ENCODE measurements at regions not wholly inside any gene's neighbourhood (a gene's known extent, or its start where the extent isn't known, plus 50 kb on each side); places are given as distances from the start of the nearest gene placed in this dataset.

GRCh38 chr22:49524362-49524761 lies 303.3 kb downstream of the BRD1 start:
- H3K27me3 Mint-ChIP-seq (ENCODE audit: insufficient read depth, low read depth, poor library complexity): peaks cover 6% of the 10 kb centered on the region
- Histone ChIP-seq H3K27me3 (ENCODE audit: insufficient read depth) (no peaks in the 10 kb centered on the region), H3K4me2 (no peak overlapping the region), H3K27ac (ENCODE audit: low read depth) (no peak overlapping the region), H3K36me3 (ENCODE audit: insufficient read depth) (no peaks in the 10 kb centered on the region; the same call in 1 of the 2 replicates), H4K20me1 (replicated peaks; ENCODE audit: insufficient read depth) (no peaks in the 10 kb centered on the region), H3K4me3 (no peak overlapping the region), H3K9me2 (ENCODE audit: insufficient read depth) (no peaks in the 10 kb centered on the region), H3K4me1 (ENCODE audit: insufficient read depth) (no peaks in the 10 kb centered on the region), H3K79me2 (replicated peaks; ENCODE audit: insufficient read depth) (no peaks in the 10 kb centered on the region), H2AFZ (no peak overlapping the region), H3F3A (replicated peaks; ENCODE audit: low read depth) (no peaks in the 10 kb centered on the region)
- H3K4me3 Mint-ChIP-seq: no peak overlapping the region
- H3K9me3 Mint-ChIP-seq: no peaks in the 10 kb centered on the region; the same call in 1 of the 3 replicates
- ATAC-seq (no peak), DNase-seq (ENCODE audit: low spot score) (no peak)
- H3K27ac Mint-ChIP-seq: no peak overlapping the region
- H3K4me1 Mint-ChIP-seq: peaks cover 25% of the 10 kb centered on the region
- no peak for TF ChIP-seq ZNF114 (CRISPR knock-in tag; IDR thresholded peaks at IDR 0.05)
- TF ChIP-seq EZH2 (IDR thresholded peaks at IDR 0.05; ENCODE audit: low read depth, unreplicated experiment): no peak
- TF ChIP-seq CTCF (conservative IDR thresholded peaks at IDR 0.05; ENCODE audit: low read depth in 2 of 2): no peak
- no peak for TF ChIP-seq STAT1 (IDR thresholded peaks at IDR 0.05; ENCODE audit: unreplicated experiment)
- TF ChIP-seq POLR2AphosphoS5 (IDR thresholded peaks at IDR 0.05; ENCODE audit: low read depth): no peak
- TF ChIP-seq, protein P1, sequence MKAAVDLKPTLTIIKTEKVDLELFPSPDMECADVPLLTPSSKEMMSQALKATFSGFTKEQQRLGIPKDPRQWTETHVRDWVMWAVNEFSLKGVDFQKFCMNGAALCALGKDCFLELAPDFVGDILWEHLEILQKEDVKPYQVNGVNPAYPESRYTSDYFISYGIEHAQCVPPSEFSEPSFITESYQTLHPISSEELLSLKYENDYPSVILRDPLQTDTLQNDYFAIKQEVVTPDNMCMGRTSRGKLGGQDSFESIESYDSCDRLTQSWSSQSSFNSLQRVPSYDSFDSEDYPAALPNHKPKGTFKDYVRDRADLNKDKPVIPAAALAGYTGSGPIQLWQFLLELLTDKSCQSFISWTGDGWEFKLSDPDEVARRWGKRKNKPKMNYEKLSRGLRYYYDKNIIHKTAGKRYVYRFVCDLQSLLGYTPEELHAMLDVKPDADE (IDR thresholded peaks at IDR 0.05): no peak
- H3K36me3 Mint-ChIP-seq (ENCODE audit: low read depth): peaks cover 2% of the 10 kb centered on the region; the same call in 1 of the 3 replicates

DNA sequence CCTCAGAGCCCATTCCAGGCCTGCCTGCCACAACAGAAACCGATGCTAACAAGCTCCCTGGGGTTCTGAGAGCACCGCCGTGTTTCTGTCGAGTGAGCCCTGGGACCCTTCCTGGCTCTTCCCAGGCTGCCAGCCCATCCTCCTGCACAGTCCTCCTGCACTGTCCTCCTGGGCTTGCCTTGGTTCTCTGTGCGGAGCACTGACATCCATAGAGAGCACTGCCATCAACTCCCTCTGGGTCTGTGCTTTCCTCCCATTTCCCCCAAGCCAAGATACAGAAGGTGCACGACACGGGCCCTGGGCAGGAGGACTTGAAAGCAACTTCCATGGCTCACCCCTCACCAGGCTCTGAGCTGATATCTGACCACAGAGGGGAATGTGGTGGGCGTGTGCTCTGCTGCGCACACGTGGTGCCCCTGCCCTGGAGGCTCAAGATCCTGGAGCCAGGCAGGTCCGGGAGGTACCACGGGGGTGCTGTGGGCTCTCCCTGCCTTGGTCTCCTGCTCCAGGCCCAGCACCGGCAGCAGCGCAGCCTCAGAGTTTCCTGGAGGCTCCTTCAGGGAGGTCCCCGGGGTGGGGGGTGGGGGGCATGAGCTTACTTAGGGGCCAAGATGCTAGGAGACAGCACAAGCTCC lies 304.2 kb downstream of the BRD1 start:
- no peaks in the 10 kb centered on the region for H3K9me2 ChIP-seq (ENCODE audit: insufficient read depth)
- no peaks in the 10 kb centered on the region; the same call in 1 of the 2 replicates for H3K36me3 ChIP-seq (ENCODE audit: insufficient read depth)
- Mint-ChIP-seq H3K36me3 (ENCODE audit: low read depth) (peaks cover 2% of the 10 kb centered on the region; the same call in 1 of the 3 replicates), H3K4me3 (no peak overlapping the region), H3K27ac (no peak overlapping the region), H3K9me3 (no peaks in the 10 kb centered on the region; the same call in 1 of the 3 replicates), H3K4me1 (peaks cover 29% of the 10 kb centered on the region), H3K27me3 (ENCODE audit: insufficient read depth, low read depth, poor library complexity) (peaks cover 3% of the 10 kb centered on the region)
- no peaks in the 10 kb centered on the region for H3K4me1 ChIP-seq (ENCODE audit: insufficient read depth)
- no peak overlapping the region for H3K4me3 ChIP-seq
- peak; percentile 38; the same call in 2 of the 3 replicates for ATAC-seq
- H2AFZ ChIP-seq: no peak overlapping the region
- H3K27ac ChIP-seq (ENCODE audit: low read depth): no peak overlapping the region
- no peak overlapping the region for H3K4me2 ChIP-seq
- DNase-seq (ENCODE audit: low spot score): no peak
- H4K20me1 ChIP-seq (replicated peaks; ENCODE audit: insufficient read depth): no peaks in the 10 kb centered on the region
- H3F3A ChIP-seq (replicated peaks; ENCODE audit: low read depth): no peaks in the 10 kb centered on the region
- no peaks in the 10 kb centered on the region for H3K79me2 ChIP-seq (replicated peaks; ENCODE audit: insufficient read depth)
- H3K27me3 ChIP-seq (ENCODE audit: insufficient read depth): no peaks in the 10 kb centered on the region
- TF ChIP-seq CREB1 (CRISPR knock-in tag; IDR thresholded peaks at IDR 0.05; ENCODE audit: low read depth): no peak
- TF ChIP-seq JUNB (IDR thresholded peaks at IDR 0.05; ENCODE audit: unreplicated experiment): no peak
- no peak for TF ChIP-seq POLR2AphosphoS5 (IDR thresholded peaks at IDR 0.05; ENCODE audit: low read depth)
- no peak for TF ChIP-seq ZNF114 (CRISPR knock-in tag; IDR thresholded peaks at IDR 0.05)
- TF ChIP-seq EZH2 (IDR thresholded peaks at IDR 0.05; ENCODE audit: low read depth, unreplicated experiment): no peak
- TF ChIP-seq STAT1 (IDR thresholded peaks at IDR 0.05; ENCODE audit: unreplicated experiment): no peak
- TF ChIP-seq, protein P1 (IDR thresholded peaks at IDR 0.05): no peak
- TF ChIP-seq, protein P2, sequence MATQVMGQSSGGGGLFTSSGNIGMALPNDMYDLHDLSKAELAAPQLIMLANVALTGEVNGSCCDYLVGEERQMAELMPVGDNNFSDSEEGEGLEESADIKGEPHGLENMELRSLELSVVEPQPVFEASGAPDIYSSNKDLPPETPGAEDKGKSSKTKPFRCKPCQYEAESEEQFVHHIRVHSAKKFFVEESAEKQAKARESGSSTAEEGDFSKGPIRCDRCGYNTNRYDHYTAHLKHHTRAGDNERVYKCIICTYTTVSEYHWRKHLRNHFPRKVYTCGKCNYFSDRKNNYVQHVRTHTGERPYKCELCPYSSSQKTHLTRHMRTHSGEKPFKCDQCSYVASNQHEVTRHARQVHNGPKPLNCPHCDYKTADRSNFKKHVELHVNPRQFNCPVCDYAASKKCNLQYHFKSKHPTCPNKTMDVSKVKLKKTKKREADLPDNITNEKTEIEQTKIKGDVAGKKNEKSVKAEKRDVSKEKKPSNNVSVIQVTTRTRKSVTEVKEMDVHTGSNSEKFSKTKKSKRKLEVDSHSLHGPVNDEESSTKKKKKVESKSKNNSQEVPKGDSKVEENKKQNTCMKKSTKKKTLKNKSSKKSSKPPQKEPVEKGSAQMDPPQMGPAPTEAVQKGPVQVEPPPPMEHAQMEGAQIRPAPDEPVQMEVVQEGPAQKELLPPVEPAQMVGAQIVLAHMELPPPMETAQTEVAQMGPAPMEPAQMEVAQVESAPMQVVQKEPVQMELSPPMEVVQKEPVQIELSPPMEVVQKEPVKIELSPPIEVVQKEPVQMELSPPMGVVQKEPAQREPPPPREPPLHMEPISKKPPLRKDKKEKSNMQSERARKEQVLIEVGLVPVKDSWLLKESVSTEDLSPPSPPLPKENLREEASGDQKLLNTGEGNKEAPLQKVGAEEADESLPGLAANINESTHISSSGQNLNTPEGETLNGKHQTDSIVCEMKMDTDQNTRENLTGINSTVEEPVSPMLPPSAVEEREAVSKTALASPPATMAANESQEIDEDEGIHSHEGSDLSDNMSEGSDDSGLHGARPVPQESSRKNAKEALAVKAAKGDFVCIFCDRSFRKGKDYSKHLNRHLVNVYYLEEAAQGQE (IDR thresholded peaks at IDR 0.05; ENCODE audit: unreplicated experiment): no peak
- no peak for TF ChIP-seq ZNF331 (CRISPR knock-in tag; IDR thresholded peaks at IDR 0.05; ENCODE audit: low read depth)
- no peak for TF ChIP-seq CTCF (conservative IDR thresholded peaks at IDR 0.05; ENCODE audit: low read depth in 2 of 2)

Measured in GM23338 (cell line).